VCaP (cell line): ENCODE measurements at regions not wholly inside any gene's neighbourhood (a gene's known extent, or its start where the extent isn't known, plus 50 kb on each side); places are given as distances from the start of the nearest gene placed in this dataset.

ENCODE experiments used
- H3K27ac ChIP-seq: fragments of 450-650 bp; 2 replicates; pipeline ENCODE4 v1.5.1; 2017
- TF ChIP-seq, protein P1 (sequence below): fragments of 450-650 bp; conservative IDR thresholded peaks from 2 replicates; pipeline ENCODE4 v1.5.1; 2017; ENCODE audit warnings: mild to moderate bottlenecking, moderate library complexity

DNA sequence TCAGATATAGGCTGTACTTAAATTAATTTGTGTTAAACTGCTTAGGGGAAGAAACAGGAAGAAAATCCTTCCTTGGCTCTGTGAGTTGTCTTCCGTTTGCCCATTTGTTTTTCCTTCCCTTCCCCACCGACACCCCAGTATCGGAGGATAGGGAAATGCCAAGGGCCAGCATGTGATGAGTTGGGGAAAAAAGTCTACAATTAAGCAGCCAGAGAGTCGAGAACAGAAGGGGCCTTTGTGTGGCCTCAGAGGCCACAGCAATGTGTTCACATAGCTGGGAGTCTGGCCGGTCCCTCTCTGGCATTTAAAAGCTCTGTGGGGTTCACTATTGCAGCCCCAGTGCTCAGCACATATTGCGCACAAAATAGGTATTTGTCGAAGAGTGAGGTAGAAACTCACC, 489.3 kb downstream of the MATN1 start:
- no peak overlapping the region for H3K27ac ChIP-seq
- TF ChIP-seq, protein P1, sequence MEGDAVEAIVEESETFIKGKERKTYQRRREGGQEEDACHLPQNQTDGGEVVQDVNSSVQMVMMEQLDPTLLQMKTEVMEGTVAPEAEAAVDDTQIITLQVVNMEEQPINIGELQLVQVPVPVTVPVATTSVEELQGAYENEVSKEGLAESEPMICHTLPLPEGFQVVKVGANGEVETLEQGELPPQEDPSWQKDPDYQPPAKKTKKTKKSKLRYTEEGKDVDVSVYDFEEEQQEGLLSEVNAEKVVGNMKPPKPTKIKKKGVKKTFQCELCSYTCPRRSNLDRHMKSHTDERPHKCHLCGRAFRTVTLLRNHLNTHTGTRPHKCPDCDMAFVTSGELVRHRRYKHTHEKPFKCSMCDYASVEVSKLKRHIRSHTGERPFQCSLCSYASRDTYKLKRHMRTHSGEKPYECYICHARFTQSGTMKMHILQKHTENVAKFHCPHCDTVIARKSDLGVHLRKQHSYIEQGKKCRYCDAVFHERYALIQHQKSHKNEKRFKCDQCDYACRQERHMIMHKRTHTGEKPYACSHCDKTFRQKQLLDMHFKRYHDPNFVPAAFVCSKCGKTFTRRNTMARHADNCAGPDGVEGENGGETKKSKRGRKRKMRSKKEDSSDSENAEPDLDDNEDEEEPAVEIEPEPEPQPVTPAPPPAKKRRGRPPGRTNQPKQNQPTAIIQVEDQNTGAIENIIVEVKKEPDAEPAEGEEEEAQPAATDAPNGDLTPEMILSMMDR = no peak

DNA sequence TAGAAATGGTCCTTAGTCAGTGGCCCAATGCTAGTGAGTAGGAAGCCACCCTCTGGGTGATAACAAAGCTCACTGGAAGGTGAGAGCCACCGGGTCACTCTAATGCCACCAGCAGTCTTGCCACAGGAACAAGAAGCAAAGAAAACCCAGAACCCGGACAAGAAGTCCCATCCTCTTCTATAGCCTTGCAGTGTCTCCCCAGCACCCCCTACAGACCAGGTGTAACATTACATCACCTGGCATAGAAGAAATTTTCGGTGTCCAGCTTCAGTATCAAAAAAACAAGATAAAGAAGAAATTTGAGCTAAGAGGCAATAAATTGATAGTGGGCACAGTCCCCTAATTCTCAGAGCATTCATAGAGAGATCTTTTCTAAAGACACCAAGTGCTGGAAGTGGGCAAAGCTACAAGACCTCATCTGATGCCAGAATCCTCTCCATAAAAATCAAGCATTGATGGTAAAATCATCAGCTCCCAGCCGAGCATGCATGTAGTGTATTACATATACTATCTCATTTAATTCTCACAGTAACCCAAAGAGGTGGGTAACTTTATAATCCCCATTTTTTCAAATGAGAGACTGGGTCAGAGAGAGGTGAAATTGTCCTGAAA, 491.0 kb downstream of the MATN1 start:
- TF ChIP-seq, protein P1 = peak; percentile 70
- no peak overlapping the region for H3K27ac ChIP-seq

DNA sequence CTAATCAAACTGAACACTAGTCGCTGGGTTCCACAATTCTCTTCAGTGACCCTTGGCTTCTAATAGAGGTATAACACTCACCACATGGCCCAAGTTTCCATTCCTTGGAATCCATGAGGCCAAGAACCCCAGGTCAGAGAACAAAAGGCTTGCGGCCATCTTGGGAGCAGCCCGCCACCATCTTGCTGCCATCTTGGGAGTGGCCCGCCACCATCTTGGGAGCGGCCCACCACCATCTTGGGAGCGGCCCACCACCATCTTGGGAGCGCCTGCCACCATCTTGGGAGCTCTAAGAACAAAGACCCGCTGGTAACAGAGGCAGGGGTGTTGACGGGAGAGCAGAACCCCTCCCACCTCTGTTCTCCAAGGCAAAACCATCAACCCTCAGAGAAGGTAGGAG, 493.4 kb downstream of the MATN1 start:
- TF ChIP-seq, protein P1 = no peak
- no peak overlapping the region for H3K27ac ChIP-seq

DNA sequence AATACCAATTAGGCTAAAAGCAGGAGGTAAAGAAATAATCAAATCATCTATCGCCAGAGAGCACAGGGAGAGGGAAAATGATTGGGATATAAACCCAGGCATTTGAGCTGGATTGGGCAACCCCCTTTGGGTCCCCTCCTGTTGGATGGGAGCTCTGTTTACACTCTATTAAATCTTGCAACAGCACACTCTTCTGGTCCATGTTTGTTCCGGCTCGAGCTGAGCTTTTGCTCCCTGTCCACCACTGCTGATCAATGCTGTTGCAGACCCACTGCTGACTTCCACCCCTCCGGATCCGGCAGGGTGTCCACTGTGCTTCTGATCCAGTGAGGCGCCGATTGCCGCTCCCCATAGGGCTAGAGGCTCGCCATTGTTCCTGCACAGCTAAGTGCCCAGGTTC, 493.8 kb downstream of the MATN1 start:
- TF ChIP-seq, protein P1 = no peak
- H3K27ac ChIP-seq = no peak overlapping the region

DNA sequence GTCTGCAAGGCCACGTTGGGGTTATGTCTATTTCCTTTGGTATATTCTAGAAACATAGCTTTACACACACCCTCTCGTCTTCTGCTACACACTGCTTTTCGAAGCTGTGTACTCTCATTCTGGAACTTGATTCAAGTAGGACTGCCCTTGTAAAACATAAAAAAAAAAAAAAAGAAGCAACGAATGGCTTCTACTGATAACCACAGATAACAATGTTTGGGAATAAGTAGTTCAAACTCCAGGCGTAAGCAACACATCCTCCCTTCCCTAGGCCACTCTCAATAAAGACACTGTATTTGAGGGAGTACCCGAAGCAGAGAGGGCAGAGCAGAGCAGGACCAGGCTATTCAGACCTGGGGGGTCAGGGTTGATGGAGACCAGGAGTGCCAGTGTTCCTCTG, 496.7 kb downstream of the MATN1 start:
- H3K27ac ChIP-seq = no peak overlapping the region
- TF ChIP-seq, protein P1 = no peak

DNA sequence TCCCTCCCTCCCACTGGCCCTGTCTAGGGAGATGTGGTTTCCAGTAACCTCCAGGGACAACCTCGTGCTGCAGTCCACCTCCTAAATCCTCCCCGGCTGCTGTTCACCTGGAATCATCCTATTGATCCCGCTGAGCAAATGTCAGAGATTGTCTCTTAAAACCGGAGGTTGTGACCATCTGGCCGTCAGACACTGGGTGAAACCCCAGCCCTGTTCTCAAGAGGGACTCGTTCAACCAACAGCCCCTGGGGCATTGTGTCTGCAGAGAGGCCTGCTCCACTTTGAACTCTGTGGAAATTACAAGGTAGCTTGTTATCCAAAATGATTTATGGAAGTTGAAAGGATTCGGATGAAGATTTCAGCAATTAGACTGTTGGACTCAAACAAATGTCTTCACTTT, 498.0 kb downstream of the MATN1 start:
- TF ChIP-seq, protein P1 = no peak
- no peak overlapping the region for H3K27ac ChIP-seq

DNA sequence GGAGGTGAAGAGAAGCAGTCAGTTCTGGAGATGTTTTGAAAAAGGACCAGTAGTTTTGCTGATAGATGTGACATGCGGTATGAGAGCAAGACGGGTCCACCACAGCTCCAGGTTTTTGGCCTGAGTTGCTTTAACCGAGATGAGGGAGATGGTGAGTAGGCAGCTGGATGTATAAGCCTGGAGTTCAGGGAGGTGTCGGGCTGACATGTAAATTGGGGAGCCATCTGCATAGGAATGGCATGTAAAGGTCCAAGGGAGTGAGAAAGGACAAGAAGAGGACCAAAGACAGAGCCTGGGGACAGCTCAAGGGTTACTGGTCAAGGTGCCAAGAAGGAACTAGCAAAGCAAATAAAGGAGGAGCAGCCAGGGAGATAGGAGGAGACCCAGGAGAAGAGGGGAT, 503.7 kb downstream of the MATN1 start:
- H3K27ac ChIP-seq = no peak overlapping the region
- TF ChIP-seq, protein P1 = no peak
